ENCODE measurements at regions not wholly inside any gene's neighbourhood (a gene's known extent, or its start where the extent isn't known, plus 50 kb on each side); places are given as distances from the start of the nearest gene placed in this dataset.

- TF ChIP-seq FOXM1 (IDR thresholded peaks at IDR 0.05; ENCODE audit: borderline replicate concordance, low read depth) (no peak), EP300 (IDR thresholded peaks at IDR 0.05; ENCODE audit: borderline replicate concordance) (no peak), TAF1 (IDR thresholded peaks at IDR 0.05; ENCODE audit: low read depth) (no peak)
These were observed 910.0 kb downstream of the TMEM121 start for GRCh38 chr14:106436310-106436905.
